BE2C (cell line): ENCODE measurements at regions not wholly inside any gene's neighbourhood (a gene's known extent, or its start where the extent isn't known, plus 50 kb on each side); places are given as distances from the start of the nearest gene placed in this dataset.
A peak's percentile ranks its signal among the peaks of the same experiment; 100 is the strongest.

Experiments used
- DNase-seq: peaks from one replicate; pipeline ENCODE4 v3.0.0-alpha.2; 2020
- H3K27me3 ChIP-seq: fragments of 250-450 bp; sonication (Bioruptor Pico); 2 replicates; pipeline ENCODE4 v1.5.1; 2020; ENCODE audit warnings: mild to moderate bottlenecking
- H3K36me3 ChIP-seq: fragments of 250-450 bp; sonication (Bioruptor Pico); 2 replicates; pipeline ENCODE4 v1.5.1; 2020; ENCODE audit warnings: mild to moderate bottlenecking
- H3K4me1 ChIP-seq: fragments of 250-450 bp; sonication (Bioruptor Pico); 2 replicates; pipeline ENCODE4 v1.5.1; 2020
- H3K4me3 ChIP-seq: 2 replicates; pipeline ENCODE4 v1.5.1; 2011; ENCODE audit warnings: low read depth, low read length
- H3K9me3 ChIP-seq: fragments of 250-450 bp; sonication (Bioruptor Pico); 2 replicates; pipeline ENCODE4 v1.5.1; 2020
- TF ChIP-seq, protein P1 (sequence below): IDR thresholded peaks from 2 replicates; pipeline ENCODE4 v1.5.1; 2012; ENCODE audit warnings: mild to moderate bottlenecking, low read depth, low read length

DNA sequence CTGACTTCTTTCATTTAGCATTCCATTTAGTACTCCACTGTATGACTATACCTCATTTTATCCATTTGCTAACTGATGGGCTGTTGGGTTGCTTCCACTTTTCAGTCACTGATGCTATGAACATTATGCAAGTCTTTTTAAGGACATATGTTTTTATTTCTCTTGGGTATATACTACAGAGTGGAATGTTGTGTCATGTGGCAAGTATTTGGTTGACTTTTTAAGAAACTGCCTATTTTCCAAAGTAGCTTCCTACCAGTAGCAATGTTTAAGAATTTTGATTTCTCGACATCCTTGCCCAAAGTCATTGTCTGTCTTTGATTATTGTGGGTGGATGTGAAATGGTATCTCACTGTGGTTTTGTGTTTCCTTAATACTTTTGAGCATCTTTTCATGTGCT is 110.1 kb upstream of the TPM1 start:
- TF ChIP-seq, protein P1, sequence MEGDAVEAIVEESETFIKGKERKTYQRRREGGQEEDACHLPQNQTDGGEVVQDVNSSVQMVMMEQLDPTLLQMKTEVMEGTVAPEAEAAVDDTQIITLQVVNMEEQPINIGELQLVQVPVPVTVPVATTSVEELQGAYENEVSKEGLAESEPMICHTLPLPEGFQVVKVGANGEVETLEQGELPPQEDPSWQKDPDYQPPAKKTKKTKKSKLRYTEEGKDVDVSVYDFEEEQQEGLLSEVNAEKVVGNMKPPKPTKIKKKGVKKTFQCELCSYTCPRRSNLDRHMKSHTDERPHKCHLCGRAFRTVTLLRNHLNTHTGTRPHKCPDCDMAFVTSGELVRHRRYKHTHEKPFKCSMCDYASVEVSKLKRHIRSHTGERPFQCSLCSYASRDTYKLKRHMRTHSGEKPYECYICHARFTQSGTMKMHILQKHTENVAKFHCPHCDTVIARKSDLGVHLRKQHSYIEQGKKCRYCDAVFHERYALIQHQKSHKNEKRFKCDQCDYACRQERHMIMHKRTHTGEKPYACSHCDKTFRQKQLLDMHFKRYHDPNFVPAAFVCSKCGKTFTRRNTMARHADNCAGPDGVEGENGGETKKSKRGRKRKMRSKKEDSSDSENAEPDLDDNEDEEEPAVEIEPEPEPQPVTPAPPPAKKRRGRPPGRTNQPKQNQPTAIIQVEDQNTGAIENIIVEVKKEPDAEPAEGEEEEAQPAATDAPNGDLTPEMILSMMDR, result no peak
- H3K27me3 ChIP-seq, result no peaks in the 10 kb centered on the region
- peaks cover 36% of the 10 kb centered on the region for H3K4me1 ChIP-seq

DNA sequence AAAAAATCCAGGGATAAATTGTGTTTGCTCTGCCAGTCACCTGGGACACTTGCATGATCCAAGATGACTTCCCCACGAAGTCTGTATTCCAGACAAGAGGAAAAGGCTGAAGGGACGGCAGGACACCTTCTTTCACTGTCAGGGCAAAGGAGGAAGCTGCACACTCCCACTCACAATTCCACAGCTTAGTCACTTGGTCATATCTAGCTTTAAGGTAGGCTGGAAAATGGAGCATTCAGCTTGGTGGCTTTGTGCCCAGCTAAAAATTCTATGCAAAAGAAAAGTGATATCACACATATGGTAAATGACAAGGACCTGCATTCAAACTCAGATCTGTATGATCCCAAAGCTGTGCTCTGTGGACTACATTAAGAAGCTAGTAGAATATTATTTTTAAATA is 109.2 kb upstream of the TPM1 start:
- TF ChIP-seq, protein P1, result no peak
- peaks cover 29% of the 10 kb centered on the region for H3K4me1 ChIP-seq
- no peaks in the 10 kb centered on the region for H3K27me3 ChIP-seq
- H3K4me3 ChIP-seq, result no peak overlapping the region
- no peak for DNase-seq
- H3K36me3 ChIP-seq, result no peaks in the 10 kb centered on the region
- no peaks in the 10 kb centered on the region for H3K9me3 ChIP-seq

More for the DNA sequence above, 110.1 kb upstream of the TPM1 start:
- H3K36me3 ChIP-seq, result no peaks in the 10 kb centered on the region
- no peaks in the 10 kb centered on the region for H3K9me3 ChIP-seq
- H3K4me3 ChIP-seq, result no peak overlapping the region
- DNase-seq, result no peak

DNA sequence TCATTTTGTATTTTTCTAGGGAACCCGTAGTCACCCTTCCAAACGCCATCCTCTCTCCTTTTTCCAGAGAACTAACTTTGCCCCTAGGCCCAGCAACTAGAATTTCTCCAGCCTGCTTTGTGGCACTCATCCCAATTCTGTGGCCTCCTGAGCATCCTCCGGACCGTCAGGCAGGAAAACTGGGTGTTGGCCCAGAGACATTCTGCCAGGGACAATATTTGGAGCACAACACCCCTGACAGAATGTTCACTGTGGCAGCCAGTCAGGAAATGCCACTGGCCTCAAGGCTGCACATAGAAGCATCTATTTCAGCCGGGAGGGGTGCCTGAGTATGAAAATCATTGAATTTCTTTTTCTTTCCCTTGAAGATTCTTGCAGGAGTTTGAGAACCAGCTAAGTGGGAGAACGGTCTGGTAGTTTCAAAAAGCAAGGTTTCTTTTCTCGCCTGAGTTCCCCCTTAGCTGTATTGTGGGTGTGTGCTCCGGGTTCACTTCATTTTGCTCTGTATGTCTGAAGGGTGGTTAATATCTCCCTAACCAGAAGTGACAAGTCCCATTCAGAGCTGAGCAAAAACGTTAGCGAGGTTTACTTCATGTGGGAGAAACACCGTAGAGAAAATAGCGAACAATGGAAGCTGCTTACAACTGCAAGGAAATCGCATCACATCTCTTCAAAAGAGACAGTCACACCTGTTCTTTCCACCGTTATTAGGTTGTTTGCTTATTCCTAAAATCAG is 108.1 kb upstream of the TPM1 start:
- peaks cover 22% of the 10 kb centered on the region for H3K4me1 ChIP-seq
- H3K27me3 ChIP-seq, result no peaks in the 10 kb centered on the region
- no peak overlapping the region for H3K4me3 ChIP-seq
- TF ChIP-seq, protein P1, result no peak
- H3K36me3 ChIP-seq, result no peaks in the 10 kb centered on the region
- DNase-seq, result peak; percentile 37
- no peaks in the 10 kb centered on the region for H3K9me3 ChIP-seq

DNA sequence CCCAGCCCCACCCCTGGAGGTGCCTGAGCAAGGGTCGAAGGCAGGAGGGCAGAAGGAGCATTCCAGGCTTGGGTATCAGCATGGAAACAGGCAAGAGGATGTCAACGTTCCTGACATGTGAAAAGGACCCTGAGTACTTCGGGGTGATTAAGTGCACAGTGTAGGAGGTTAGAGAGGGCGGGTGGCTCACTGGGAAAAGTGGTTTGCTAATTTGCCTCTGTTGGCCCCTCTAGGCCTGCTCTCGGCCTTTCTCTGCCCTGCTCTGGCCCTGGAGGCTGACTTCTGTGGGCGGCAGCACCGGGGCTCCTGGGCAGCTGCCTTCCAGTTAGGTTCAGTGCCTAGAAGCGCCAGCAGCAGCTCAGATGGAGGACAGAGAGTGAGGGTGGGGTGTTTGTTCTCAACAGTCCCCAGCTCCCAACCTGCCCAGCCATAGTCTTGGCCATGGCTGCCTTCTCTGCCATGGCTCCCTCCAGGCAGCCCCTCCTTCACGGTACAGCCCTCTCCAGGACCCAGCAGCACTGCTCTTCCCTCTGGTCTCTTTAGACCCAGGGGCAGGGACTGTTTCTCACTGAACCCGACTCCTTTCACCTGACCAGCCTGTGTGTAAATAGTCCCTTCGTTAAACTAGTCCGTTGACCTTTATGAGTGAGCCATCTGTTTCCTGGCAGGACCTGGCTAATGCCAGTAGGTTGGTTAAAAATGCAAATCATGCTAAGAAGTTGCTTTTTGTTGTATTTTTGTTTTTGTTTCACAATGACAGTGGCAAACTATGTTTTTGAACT is 107.1 kb upstream of the TPM1 start:
- H3K27me3 ChIP-seq, result no peaks in the 10 kb centered on the region
- DNase-seq, result no peak

DNA sequence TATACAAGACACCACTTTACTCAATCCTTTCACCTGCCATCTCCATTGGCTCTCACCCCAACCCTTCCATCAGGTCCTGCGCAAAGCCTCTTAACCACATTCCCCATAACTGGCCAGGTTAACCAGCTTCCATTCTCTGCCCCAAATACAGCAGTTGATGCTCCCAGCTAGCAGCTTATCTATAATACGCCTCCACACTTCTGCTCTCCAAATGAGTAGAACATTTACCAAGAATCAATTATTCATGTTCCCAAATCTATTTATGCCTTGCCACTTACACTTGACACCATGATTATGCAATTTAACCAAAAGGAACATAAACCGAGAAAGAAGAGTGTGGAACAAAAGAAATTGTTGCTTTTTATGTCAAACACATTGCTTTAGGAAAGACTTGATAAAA is 103.7 kb upstream of the TPM1 start:
- no peaks in the 10 kb centered on the region for H3K27me3 ChIP-seq
- peaks cover 39% of the 10 kb centered on the region for H3K4me1 ChIP-seq
- no peaks in the 10 kb centered on the region for H3K36me3 ChIP-seq
- TF ChIP-seq, protein P1, result no peak
- H3K9me3 ChIP-seq, result no peaks in the 10 kb centered on the region
- H3K4me3 ChIP-seq, result no peak overlapping the region
- no peak for DNase-seq

More for the DNA sequence above, 107.1 kb upstream of the TPM1 start:
- H3K4me3 ChIP-seq, result no peak overlapping the region
- H3K4me1 ChIP-seq, result peaks cover 22% of the 10 kb centered on the region
- no peaks in the 10 kb centered on the region for H3K36me3 ChIP-seq
- H3K9me3 ChIP-seq, result no peaks in the 10 kb centered on the region
- TF ChIP-seq, protein P1, result no peak
